Astrocyte (in vitro differentiated cells and primary cell): ENCODE measurements at regions not wholly inside any gene's neighbourhood (a gene's known extent, or its start where the extent isn't known, plus 50 kb on each side); places are given as distances from the start of the nearest gene placed in this dataset.

ENCODE experiments used
- DNase-seq: peaks from one replicate; pipeline ENCODE4 v3.0.0-alpha.2; 2010; ENCODE audit warnings: low read depth
- FAIRE-seq: peaks from 2 replicates; lab custom pipeline; 2011; peaks lifted over from hg19 to GRCh38; lab: Jason Lieb, UNC
- H2AFZ ChIP-seq: 2 replicates; pipeline ENCODE4 v1.6.0; 2012; ENCODE audit warnings: low read depth, low read length, inconsistent platforms
- H3K27ac ChIP-seq: 2 replicates; pipeline ENCODE4 v1.5.1; 2011; ENCODE audit warnings: low read depth, low read length, inconsistent platforms
- H3K27me3 ChIP-seq: 2 replicates; pipeline ENCODE4 v1.6.0; 2011; ENCODE audit warnings: low read length, inconsistent platforms; ENCODE audit not compliant: insufficient read depth
- H3K36me3 ChIP-seq: 2 replicates; pipeline ENCODE4 v1.5.1; 2011; ENCODE audit warnings: low read length, inconsistent platforms; ENCODE audit not compliant: insufficient read depth
- H3K4me1 ChIP-seq: 2 replicates; pipeline ENCODE4 v1.5.1; 2011; ENCODE audit warnings: low read length, inconsistent platforms; ENCODE audit not compliant: insufficient read depth
- H3K4me2 ChIP-seq: 2 replicates; pipeline ENCODE4 v1.6.0; 2012; ENCODE audit warnings: low read length, inconsistent platforms
- H3K4me3 ChIP-seq: 2 replicates; pipeline ENCODE4 v1.5.1; 2011; ENCODE audit warnings: low read depth, mild to moderate bottlenecking, low read length, inconsistent platforms; ENCODE audit not compliant: insufficient read depth
- H3K79me2 ChIP-seq: 2 replicates; pipeline ENCODE4 v1.6.0; 2012; ENCODE audit warnings: mild to moderate bottlenecking, low read length, inconsistent platforms; ENCODE audit not compliant: insufficient read depth
- H3K9ac ChIP-seq: 2 replicates; pipeline ENCODE4 v1.6.0; 2012; ENCODE audit warnings: mild to moderate bottlenecking, low read length, inconsistent platforms
- H3K9me3 ChIP-seq: 2 replicates; pipeline ENCODE4 v1.5.1; 2012; ENCODE audit warnings: low read depth, mild to moderate bottlenecking, low read length, inconsistent platforms; ENCODE audit not compliant: insufficient read depth
- H4K20me1 ChIP-seq: 2 replicates; pipeline ENCODE4 v1.6.0; 2012; ENCODE audit warnings: low read length, inconsistent platforms; ENCODE audit not compliant: insufficient read depth
- H3K27ac Mint-ChIP-seq: one replicate; pipeline ENCODE4 v1.8.0; 2021; ENCODE audit warnings: mild to moderate bottlenecking, mixed read lengths; ENCODE audit not compliant: unreplicated experiment
- H3K27me3 Mint-ChIP-seq: one replicate; pipeline ENCODE4 v1.8.0; 2021; ENCODE audit warnings: low read depth, mixed read lengths; ENCODE audit not compliant: unreplicated experiment
- H3K36me3 Mint-ChIP-seq: one replicate; pipeline ENCODE4 v1.8.0; 2021; ENCODE audit warnings: low read depth, mixed read lengths; ENCODE audit not compliant: unreplicated experiment
- H3K4me1 Mint-ChIP-seq: one replicate; pipeline ENCODE4 v1.8.0; 2021; ENCODE audit warnings: low read depth, mixed read lengths; ENCODE audit not compliant: unreplicated experiment
- H3K4me3 Mint-ChIP-seq: one replicate; pipeline ENCODE4 v1.8.0; 2021; ENCODE audit warnings: mild to moderate bottlenecking, moderate library complexity, mixed read lengths; ENCODE audit not compliant: unreplicated experiment
- H3K9me3 Mint-ChIP-seq: one replicate; pipeline ENCODE4 v1.8.0; 2021; ENCODE audit warnings: mild to moderate bottlenecking, mixed read lengths; ENCODE audit not compliant: unreplicated experiment
- CTCF ChIP-seq: IDR thresholded peaks from 2 replicates; pipeline ENCODE4 v1.5.1; 2011; ENCODE audit warnings: low read depth, mild to moderate bottlenecking, inconsistent platforms, low read length, moderate library complexity; ENCODE audit not compliant: insufficient read depth
- EZH2 ChIP-seq: IDR thresholded peaks from 2 replicates; pipeline ENCODE4 v1.6.1; 2012; ENCODE audit warnings: mild to moderate bottlenecking, low read length, inconsistent platforms; ENCODE audit not compliant: insufficient read depth

GRCh38 chr3:153901991-153902390 lies 219.2 kb upstream of the ARHGEF26 start:
- Histone ChIP-seq H3K4me1 (peaks cover 6% of the 10 kb centered on the region), H3K9me3 (no peaks in the 10 kb centered on the region), H3K79me2 (no peaks in the 10 kb centered on the region), H2AFZ (no peak overlapping the region), H3K4me3 (no peak overlapping the region), H4K20me1 (no peaks in the 10 kb centered on the region), H3K9ac (no peak overlapping the region), H3K36me3 (no peaks in the 10 kb centered on the region), H3K4me2 (peak overlapping the region; percentile 43), H3K27me3 (no peaks in the 10 kb centered on the region), H3K27ac (peak overlapping the region; percentile 16)
- H3K36me3 Mint-ChIP-seq: no peaks in the 10 kb centered on the region
- FAIRE-seq: no peak
- peaks cover 10% of the 10 kb centered on the region for H3K4me1 Mint-ChIP-seq
- TF ChIP-seq EZH2: no peak
- TF ChIP-seq CTCF: no peak
- peak overlapping the region; percentile 56 for H3K27ac Mint-ChIP-seq
- no peaks in the 10 kb centered on the region for H3K9me3 Mint-ChIP-seq
- DNase-seq: peak; percentile 53
- no peaks in the 10 kb centered on the region for H3K27me3 Mint-ChIP-seq
- H3K4me3 Mint-ChIP-seq: no peak overlapping the region

GRCh38 chr3:153903430-153903829 lies 217.8 kb upstream of the ARHGEF26 start:
- H3K4me1 Mint-ChIP-seq: peaks cover 10% of the 10 kb centered on the region
- Histone ChIP-seq H3K9me3 (no peaks in the 10 kb centered on the region), H3K79me2 (no peaks in the 10 kb centered on the region), H3K9ac (no peak overlapping the region), H3K4me3 (no peak overlapping the region), H2AFZ (no peak overlapping the region), H4K20me1 (no peaks in the 10 kb centered on the region), H3K4me1 (peaks cover 6% of the 10 kb centered on the region), H3K4me2 (no peak overlapping the region), H3K27me3 (no peaks in the 10 kb centered on the region), H3K36me3 (no peaks in the 10 kb centered on the region), H3K27ac (no peak overlapping the region)
- TF ChIP-seq CTCF (no peak), EZH2 (no peak)
- H3K9me3 Mint-ChIP-seq: no peaks in the 10 kb centered on the region
- no peaks in the 10 kb centered on the region for H3K36me3 Mint-ChIP-seq
- no peak for DNase-seq
- no peaks in the 10 kb centered on the region for H3K27me3 Mint-ChIP-seq
- no peak overlapping the region for H3K27ac Mint-ChIP-seq
- H3K4me3 Mint-ChIP-seq: no peak overlapping the region
- FAIRE-seq: no peak

DNA sequence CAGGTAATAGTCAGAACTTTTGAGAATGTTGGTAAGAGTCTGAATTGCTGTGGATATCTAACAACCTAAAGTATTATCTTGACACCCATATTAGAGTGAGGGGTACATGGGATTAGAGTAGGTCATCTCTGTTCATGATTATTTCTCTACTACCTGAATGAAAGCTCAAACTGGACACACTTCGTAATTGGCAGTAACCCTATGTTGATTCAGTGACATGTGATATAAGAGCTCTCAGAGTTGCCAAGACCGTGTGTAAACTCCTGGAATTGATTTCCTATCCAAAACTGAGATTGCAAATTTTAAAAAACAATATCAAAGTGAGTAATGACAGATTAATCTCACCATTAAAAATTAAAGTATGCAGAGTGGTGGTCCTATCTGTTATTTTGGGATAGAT lies 214.8 kb upstream of the ARHGEF26 start:
- H2AFZ ChIP-seq: no peak overlapping the region
- H3K27ac ChIP-seq: no peak overlapping the region
- Mint-ChIP-seq H3K27ac (no peak overlapping the region), H3K4me3 (no peak overlapping the region), H3K9me3 (no peaks in the 10 kb centered on the region), H3K4me1 (peaks cover 10% of the 10 kb centered on the region), H3K27me3 (no peaks in the 10 kb centered on the region), H3K36me3 (no peaks in the 10 kb centered on the region)
- FAIRE-seq (no peak), DNase-seq (no peak)
- H3K4me2 ChIP-seq: no peak overlapping the region
- no peak overlapping the region for H3K9ac ChIP-seq
- H3K4me1 ChIP-seq: peaks cover 6% of the 10 kb centered on the region
- H3K36me3 ChIP-seq: no peaks in the 10 kb centered on the region
- no peaks in the 10 kb centered on the region for H4K20me1 ChIP-seq
- no peaks in the 10 kb centered on the region for H3K9me3 ChIP-seq
- TF ChIP-seq CTCF (no peak), EZH2 (no peak)
- H3K27me3 ChIP-seq: no peaks in the 10 kb centered on the region
- H3K79me2 ChIP-seq: no peaks in the 10 kb centered on the region
- H3K4me3 ChIP-seq: no peak overlapping the region
